IPS DF 4.7 (cell line): ENCODE measurements at regions not wholly inside any gene's neighbourhood (a gene's known extent, or its start where the extent isn't known, plus 50 kb on each side); places are given as distances from the start of the nearest gene placed in this dataset.
"Not testable (repeated sequence)": the region's sequence is repeated elsewhere in the genome, so short reads cannot be mapped to it uniquely, and the experiment has no call there.

Experiments used
- DNase-seq: peaks from one replicate; pipeline ENCODE4 v3.0.0-alpha.2; 2013; ENCODE audit warnings: low spot score; ENCODE audit errors: extremely low read depth

DNA sequence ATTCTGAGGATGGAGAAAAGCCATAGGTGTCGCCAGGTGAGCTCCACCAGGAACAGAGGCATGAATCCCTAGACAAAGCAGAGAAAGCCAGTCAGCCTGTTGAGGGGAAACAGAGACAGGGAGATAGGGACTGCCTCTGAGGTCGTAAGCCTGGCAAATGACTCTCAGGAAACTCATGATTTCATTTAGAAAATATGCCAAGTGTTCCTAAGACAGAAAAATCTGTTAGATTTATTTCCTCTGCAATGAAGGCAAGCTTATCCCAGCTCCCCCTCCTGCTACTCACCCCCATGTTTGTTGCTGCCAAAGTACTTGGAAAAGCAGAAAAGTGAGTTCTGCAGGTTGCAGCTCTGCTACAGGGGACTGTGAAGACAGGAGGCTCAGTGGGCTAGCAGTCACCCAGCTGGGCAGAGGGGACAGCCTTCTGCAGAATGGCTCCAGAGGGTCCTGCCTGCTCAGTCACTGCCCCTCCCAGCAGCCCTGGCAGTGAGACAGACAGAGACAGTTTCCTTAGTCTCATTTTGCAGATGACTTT is 184.3 kb downstream of the ADRA2A start:
- DNase-seq: no peak

DNA sequence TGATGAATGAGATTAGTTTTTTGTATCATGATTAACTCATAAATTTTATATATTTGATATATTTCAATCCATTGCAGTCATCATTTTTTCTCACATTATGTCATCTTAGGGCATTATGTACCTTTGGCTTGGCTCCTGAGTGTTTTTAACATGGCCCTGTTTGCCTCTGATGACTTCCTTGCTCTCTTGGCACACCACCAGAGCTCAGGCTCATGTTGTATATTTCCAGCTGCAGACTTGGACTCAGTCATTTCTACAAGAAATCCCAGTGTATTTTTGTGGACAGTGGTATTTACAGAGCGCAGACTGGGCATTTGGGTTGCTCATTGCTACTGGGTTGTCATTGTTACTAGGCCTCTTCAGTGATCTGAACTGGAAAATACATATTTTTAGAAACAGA is 188.5 kb downstream of the ADRA2A start:
- no peak for DNase-seq

DNA sequence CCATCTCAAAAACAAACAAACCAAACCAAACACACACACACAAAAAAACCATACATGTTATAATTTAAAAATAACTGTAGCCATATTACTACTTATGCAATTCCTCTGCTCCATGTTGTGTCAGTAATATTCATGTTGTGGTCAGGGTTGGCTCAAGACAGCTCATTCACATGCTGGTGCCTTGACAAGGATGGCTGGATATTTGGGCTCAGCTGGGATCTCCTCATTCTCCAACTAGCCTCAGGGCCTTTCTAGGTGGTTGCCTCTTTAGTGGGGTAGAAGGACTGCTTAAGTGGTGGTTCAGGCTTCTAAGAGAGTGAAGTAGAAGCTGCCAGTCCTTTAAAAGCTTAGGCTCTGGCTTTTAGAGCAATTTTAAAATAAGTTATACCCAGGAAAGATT is 189.3 kb downstream of the ADRA2A start:
- no peak for DNase-seq

GRCh38 chr10:111267673-111268072 is 190.8 kb downstream of the ADRA2A start:
- no peak for DNase-seq

DNA sequence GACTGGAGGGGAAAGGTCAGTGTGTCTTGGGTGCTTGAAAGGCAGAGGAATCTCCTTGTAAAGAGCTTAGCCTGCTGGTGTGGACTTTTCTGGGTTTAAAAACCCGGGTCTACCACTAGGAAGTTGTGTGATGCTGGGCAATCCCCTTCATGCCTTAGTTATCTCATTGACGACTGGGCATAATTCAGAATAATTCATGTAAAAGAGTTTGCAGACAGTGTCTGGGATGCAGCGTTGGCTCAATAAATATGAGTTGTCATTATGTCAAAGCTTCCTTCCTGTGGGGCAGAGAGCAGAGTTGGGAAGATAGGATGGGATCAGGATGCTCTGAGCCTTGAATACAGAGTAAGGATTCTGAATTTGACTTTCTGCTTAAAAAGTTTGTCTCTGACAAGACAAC is 196.4 kb downstream of the ADRA2A start:
- no peak for DNase-seq

DNA sequence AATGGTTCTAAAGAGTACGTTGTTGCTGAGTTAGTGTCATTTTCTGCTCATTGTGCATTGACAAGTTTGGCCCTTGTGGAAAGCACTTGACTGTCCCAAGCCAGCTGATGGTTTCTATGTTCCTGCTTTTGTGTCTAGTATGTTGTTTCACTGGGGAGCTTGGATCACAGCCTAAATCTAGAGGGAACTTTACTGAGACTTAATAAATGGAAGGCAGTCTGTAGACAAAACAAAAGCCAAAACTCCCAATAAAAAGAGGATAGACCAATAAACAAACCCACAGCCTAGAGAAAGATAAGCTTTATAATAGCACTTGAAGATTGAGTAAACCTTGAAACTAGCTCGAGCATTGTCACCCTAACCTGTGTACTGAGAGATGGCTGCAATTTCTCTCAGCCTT is 196.8 kb downstream of the ADRA2A start:
- no peak for DNase-seq

DNA sequence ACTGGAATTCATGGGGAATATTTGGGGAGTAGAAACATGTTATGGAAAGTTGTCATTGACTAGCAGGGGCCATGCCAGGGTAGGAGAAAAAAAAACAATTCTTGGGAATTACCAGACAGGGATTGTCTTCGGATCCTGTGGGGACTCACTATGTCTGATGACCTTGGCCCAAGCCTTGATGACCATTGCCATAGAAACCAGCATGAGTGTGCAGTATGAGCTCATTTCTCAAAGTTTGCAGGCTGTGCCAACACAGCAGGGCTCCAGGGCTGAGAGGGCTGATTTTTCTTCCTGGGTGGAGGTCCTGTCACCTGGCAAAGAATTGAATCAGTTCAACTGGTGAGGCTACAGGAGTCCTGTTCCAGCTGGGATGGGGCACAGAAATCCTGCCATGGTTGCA is 198.3 kb downstream of the ADRA2A start:
- DNase-seq: no peak

DNA sequence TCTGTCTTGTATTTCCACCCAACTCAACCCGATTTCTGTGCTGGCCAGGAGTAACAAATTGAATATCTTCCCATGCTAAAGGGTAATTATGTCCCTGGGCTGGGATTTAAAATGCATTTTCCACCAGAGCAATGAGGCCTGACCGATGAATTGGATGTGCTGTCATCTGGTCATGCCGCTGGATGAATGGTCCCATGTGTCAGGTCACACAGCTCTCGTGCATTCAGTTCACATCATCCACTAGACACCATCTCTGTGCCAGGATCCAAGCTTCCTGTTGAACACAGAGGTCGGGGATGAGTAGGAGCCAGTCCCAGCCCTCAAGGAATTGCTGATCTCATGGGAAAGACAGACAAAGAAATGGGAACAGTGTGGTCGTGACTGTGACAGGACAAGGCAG is 200.8 kb downstream of the ADRA2A start:
- DNase-seq: no peak

DNA sequence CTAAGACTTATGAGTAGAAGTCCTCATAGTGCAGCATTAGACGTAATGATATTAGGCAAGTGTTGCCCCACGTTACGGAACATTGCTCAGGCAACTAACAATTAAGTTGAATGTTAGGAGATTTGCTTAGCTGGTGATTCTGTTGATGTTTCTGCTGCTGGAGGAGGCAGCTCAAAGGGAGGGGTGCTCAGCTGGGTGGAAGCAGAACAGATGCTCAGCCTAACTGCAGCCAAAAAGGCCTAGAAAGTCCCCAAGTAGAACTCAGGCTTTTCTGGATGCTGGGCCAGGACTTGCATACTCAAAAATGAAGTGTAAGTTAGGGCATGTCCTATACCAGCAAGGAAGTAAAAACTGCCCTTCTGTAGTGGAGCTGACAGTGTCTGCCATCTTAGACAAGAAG is 201.4 kb downstream of the ADRA2A start:
- DNase-seq: no peak

DNA sequence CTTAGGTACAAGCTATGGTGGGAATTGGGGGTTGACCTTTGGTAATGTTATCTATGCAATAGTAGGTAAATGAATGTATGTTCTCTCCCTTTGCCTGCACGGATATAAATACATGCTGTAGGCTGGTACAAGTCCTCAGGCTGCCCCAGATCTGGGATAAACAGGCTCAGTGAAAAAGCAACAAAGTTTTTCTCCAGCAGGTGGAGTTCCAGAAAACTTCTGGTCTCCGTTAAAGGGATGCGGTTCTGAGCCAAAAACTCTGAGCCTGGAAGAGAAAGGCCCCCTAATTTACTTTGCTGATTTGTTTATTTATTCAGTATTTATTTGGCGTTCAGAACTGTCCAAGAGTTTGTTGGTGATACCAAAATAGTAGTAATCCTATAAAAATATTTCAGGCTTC is 204.7 kb downstream of the ADRA2A start:
- peak; percentile 36 for DNase-seq

- DNase-seq: no peak
Measured at GRCh38 chr10:111289461-111289860, 212.6 kb downstream of the ADRA2A start.

DNA sequence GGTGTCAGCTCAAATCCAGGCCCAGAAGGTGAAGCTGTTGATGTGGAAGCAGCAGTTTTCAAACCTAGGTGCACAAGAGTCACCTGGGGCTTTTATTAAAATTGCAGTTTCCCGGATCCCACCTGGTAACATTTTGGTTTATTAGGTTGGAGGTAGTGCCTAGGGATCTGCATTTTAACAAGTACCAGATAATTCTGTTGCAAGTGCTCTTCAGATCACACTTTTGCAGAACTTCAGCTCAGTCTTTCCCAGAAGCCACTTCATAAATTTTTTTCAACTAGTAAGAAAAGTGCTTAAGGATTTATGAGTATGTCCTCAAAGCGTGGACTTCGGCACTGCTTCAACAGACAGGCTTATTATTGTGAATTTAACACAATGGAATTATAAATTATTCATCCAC is 213.8 kb downstream of the ADRA2A start:
- no peak for DNase-seq

DNA sequence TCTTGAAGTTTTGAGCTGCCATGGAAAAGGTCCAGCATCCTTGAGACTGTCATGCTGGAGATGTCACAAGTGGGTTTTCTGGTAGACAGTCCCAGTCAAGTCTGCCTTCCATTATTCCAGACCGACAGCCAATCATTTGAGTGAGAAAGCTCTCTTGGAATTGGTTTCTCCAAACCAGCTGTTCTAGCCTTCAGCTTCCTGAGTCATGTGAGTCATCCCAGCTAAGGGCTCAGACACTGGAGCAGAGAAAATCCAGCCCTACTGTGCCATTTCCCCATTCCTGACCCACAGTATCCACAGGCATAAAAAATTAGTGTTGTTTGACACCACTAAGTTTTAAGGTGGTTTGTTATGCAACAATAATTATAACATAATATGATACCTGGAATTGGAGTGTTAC is 219.0 kb downstream of the ADRA2A start:
- DNase-seq: no peak

DNA sequence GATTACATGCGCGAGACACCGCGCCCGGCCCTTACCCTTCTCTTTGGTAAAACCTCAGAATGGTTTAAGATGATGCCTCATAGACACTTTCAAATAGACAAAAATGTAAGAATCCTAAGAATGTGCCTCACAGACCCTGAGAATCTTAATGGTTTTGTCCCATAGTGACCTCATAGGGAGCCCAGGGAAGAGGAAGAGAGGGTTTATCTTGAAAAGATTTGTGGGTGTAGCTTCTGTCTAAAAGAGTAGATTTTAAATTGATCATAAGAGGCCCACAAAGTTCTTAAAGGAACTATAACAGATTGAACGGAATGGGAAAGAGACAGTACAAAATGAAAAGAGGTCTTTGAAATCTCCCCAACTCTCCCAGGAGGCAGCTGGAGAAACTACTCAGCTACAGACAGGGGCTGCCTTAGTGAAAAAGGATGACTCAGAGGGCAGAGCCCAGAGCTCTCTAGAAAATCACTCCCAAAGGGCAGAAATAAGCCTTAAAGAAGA is 220.6 kb downstream of the ADRA2A start:
- DNase-seq: no peak

DNA sequence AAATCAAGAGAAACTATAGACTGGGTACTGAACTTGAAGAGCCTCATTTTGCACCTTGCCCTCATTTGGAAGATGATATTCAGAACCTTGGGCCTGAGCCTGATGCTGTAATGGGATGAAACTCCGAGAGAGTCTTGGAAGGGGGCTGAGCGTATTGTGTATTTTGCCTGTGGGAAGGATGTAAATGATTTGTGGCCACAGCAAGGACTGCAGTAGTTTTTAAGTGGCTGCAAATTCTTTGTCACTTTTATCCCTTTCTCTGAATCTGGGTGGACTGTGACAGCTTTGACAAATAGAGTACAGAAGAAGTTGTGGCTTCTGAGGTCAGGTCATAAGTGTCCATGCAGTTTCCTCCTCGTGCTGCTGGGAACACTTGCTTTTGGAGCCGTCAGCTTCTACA is 221.2 kb downstream of the ADRA2A start:
- no peak for DNase-seq

DNA sequence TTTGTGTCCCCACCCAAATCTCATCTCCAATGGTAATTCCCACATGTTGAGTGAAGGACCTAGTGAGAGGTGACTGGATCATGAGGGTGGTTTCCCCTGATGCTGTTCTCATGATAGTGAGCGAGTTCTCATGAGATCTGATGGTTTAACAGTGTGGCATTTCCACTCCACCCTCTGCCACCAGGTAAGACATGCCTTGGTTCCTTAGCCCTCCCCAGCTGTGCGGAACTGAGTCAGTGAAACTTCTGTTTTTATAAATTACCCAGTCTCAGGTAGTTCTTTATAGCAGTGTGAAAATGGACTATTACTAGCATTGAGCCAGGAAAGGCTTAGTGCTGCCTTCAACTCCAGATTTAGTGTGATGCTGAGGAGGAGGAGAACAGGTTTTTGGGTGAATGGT is 222.2 kb downstream of the ADRA2A start:
- DNase-seq: no peak

DNA sequence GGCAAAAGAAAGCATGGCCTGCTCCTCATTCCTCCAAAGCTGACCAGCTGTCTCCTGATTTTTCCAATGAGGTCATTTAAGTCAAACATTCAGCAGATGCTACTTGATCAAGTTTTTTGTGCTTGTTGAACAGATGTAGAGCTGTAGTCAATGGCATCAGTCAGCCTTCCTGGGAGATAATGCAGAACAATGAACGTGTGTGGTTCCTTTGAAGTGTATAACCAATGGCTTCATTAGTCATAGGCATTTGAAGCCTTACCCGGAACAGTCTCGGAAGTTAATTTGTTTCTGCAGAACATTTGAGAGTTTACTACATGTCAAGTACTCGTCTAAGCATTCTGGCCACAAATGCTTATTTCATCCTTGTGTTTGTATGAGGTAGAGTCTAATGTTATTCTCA is 227.1 kb downstream of the ADRA2A start:
- no peak for DNase-seq

DNA sequence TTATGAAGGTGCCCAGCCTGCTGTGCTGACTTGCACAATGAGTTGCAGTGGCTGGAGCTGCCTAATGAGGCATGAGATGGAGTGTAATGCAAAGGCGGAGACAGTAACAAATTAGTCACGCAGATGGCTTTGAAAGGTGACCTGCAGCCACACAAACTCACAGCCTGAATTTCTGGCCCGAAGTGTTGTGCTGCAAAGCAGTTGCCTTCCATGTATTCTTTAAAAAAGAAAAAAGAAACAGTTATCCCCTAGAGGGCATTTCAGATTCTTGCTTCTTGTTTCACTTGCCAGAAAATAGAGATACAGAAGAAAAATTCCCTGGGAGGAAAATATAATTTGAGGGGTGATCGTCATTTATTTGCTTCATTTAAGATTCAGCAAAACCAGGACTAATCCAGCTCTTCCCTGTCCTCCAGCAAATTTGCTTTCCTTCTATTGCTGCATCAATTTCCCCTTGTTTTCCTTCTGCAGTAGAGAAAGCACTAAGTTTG is 239.9 kb downstream of the ADRA2A start:
- DNase-seq: no peak

- DNase-seq: no peak
Measured at GRCh38 chr10:111319866-111320265, 243.0 kb downstream of the ADRA2A start.

GRCh38 chr10:111323389-111323966 is 246.6 kb downstream of the ADRA2A start:
- no peak for DNase-seq

- DNase-seq: not testable (repeated sequence)
Measured at GRCh38 chr10:111332174-111332573, 255.3 kb downstream of the ADRA2A start.

GRCh38 chr10:111335826-111336225 is 259.0 kb downstream of the ADRA2A start:
- no peak for DNase-seq

DNA sequence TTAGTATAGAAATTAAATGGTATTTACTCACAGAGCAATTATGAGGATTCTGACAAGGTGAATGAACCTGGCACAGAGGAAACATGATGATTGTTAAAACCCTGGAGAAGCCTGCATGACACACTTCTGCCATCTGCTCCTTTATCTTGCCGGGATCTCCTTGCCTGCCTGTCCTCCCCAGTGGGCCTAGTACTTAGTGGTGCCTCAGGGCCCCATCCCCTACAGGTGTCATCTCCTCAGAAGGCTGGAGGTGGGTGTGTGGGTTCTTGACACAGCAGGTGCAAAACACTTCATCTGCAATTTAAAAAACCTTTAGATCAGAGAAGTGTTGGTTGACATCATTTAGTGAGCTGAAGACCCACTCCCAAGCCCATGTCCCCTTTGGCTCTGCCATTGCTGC is 261.2 kb downstream of the ADRA2A start:
- DNase-seq: no peak

- no peak for DNase-seq
Measured at GRCh38 chr10:111338805-111339204, 262.0 kb downstream of the ADRA2A start.
